ENCODE measurements at regions not wholly inside any gene's neighbourhood (a gene's known extent, or its start where the extent isn't known, plus 50 kb on each side); places are given as distances from the start of the nearest gene placed in this dataset.

DNA sequence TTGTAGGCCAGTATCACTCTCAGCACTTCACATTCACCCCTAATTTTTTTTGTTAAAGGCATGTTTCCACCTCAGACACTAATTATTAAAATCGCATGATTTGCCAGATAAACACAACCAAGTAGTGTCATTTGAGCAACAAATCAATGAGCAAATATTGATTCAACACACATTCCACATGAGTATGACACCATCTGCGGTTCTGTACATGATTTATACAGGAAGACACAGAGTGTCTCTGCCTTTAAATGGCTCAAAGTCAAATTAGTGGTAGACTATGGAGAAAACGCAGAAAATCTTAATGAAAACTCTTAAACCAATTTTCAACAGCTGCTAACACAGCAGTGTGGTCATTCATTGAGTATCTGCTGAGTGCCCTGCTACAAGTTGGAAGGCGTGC, 300.2 kb downstream of the SOX4 start:
- TF ChIP-seq, protein P1, sequence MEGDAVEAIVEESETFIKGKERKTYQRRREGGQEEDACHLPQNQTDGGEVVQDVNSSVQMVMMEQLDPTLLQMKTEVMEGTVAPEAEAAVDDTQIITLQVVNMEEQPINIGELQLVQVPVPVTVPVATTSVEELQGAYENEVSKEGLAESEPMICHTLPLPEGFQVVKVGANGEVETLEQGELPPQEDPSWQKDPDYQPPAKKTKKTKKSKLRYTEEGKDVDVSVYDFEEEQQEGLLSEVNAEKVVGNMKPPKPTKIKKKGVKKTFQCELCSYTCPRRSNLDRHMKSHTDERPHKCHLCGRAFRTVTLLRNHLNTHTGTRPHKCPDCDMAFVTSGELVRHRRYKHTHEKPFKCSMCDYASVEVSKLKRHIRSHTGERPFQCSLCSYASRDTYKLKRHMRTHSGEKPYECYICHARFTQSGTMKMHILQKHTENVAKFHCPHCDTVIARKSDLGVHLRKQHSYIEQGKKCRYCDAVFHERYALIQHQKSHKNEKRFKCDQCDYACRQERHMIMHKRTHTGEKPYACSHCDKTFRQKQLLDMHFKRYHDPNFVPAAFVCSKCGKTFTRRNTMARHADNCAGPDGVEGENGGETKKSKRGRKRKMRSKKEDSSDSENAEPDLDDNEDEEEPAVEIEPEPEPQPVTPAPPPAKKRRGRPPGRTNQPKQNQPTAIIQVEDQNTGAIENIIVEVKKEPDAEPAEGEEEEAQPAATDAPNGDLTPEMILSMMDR (IDR thresholded peaks at IDR 0.05), result no peak
- no peak for TF ChIP-seq POLR2AphosphoS5 (IDR thresholded peaks at IDR 0.05)

Measured in esophagus muscularis mucosa (tissue), 3 donors.